AG04450 (cell line): ENCODE measurements at regions not wholly inside any gene's neighbourhood (a gene's known extent, or its start where the extent isn't known, plus 50 kb on each side); places are given as distances from the start of the nearest gene placed in this dataset.
A peak's percentile ranks its signal among the peaks of the same experiment; 100 is the strongest.

Experiments
- CTCF ChIA-PET: fragments of 300-600, 350-600 bp; formaldehyde crosslinking; extraction: SDS; loops from one replicate; lab custom pipeline; 2022; ENCODE audit warnings: antibody characterized with exemption, inconsistent platforms; lab: Charles Lee
- POLR2A ChIA-PET: fragments of 350-600 bp; formaldehyde crosslinking; extraction: SDS; loops from one replicate; lab custom pipeline; 2021; ENCODE audit warnings: antibody characterized with exemption, inconsistent platforms; lab: Yijun Ruan, JAX
- DNase-seq: peaks from one replicate; pipeline ENCODE4 v3.0.0-alpha.2; 2011; ENCODE audit warnings: low read depth, low spot score
- H3K27ac ChIP-seq: one replicate; pipeline ENCODE4 v1.5.1; 2012; ENCODE audit warnings: low read depth, low read length, control low read depth
- H3K27me3 ChIP-seq: one replicate; pipeline ENCODE4 v1.6.0; 2012; ENCODE audit warnings: low read length; ENCODE audit not compliant: control insufficient read depth, insufficient read depth
- H3K4me3 ChIP-seq: 2 replicates; pipeline ENCODE4 v1.5.1; 2011; ENCODE audit warnings: mild to moderate bottlenecking, low read depth, low read length, control low read depth
- H3K9me3 ChIP-seq: 2 replicates; pipeline ENCODE4 v1.5.1; 2012; ENCODE audit warnings: low read length; ENCODE audit not compliant: control insufficient read depth, insufficient read depth
- TF ChIP-seq, protein P1 (sequence below): IDR thresholded peaks from 2 replicates; pipeline ENCODE4 v1.5.1; 2011; ENCODE audit warnings: low read depth, low read length, control low read depth, inconsistent platforms

DNA sequence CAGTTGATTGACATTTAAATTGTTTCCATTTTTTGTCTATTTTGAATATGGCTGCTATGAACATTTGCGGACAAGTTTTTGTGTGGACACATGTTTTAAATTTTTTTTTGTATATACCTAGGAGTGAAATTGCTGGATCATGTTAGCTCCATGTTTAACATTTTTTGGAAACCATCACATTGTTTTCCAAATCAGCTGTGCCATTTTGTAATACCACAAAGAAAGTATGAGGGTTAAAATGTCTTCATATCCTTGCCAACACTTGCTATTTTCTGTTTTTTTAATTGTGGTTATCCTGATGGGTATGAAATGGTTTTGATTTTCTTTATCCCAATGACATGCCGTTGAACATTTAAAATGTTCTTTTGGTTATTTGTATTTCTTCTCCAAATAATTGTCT, 52.1 kb downstream of the CARTPT start:
- POLR2A ChIA-PET: no interaction called here
- no peak overlapping the region for H3K4me3 ChIP-seq
- no peak for DNase-seq
- H3K27me3 ChIP-seq: peaks cover 2% of the 10 kb centered on the region
- H3K27ac ChIP-seq: no peak overlapping the region
- TF ChIP-seq, protein P1, sequence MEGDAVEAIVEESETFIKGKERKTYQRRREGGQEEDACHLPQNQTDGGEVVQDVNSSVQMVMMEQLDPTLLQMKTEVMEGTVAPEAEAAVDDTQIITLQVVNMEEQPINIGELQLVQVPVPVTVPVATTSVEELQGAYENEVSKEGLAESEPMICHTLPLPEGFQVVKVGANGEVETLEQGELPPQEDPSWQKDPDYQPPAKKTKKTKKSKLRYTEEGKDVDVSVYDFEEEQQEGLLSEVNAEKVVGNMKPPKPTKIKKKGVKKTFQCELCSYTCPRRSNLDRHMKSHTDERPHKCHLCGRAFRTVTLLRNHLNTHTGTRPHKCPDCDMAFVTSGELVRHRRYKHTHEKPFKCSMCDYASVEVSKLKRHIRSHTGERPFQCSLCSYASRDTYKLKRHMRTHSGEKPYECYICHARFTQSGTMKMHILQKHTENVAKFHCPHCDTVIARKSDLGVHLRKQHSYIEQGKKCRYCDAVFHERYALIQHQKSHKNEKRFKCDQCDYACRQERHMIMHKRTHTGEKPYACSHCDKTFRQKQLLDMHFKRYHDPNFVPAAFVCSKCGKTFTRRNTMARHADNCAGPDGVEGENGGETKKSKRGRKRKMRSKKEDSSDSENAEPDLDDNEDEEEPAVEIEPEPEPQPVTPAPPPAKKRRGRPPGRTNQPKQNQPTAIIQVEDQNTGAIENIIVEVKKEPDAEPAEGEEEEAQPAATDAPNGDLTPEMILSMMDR: no peak
- H3K9me3 ChIP-seq: no peaks in the 10 kb centered on the region
- CTCF ChIA-PET: no interaction called here

GRCh38 chr5:71778678-71779276, 59.7 kb downstream of the CARTPT start:
- ChIA-PET CTCF (no interaction called here), POLR2A (no interaction called here)
- Histone ChIP-seq H3K9me3 (no peaks in the 10 kb centered on the region), H3K27ac (no peak overlapping the region), H3K4me3 (no peak overlapping the region), H3K27me3 (peaks cover 7% of the 10 kb centered on the region)
- TF ChIP-seq, protein P1: peak; percentile 32; the same call in 1 of the 2 replicates
- DNase-seq: no peak

DNA sequence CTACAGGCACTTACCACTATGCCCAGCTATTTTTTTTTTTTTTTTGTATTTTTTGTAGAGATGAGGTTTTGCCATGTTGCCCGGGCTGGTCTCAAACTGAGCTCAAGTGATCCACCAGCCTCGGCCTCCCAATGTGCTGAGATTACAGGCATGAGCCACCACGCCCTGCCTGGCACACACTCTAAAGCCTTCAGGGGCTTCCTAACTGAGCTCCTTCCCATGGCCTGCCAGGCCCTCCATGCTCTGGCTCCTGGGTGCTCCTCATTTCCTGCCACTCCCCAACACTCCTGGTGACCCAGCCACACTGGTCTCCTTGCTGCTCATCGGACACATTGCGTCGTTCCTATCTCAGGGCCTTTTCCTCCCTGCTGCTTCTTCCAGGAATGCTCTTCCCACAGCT, 61.5 kb downstream of the CARTPT start:
- CTCF ChIA-PET: interaction anchor here (0.7 kb wide), 1 partner anchor 11 kb away, joined by 3 read pairs; no protein-coding TSS in a partner anchor
- no peak overlapping the region for H3K4me3 ChIP-seq
- H3K27me3 ChIP-seq: peaks cover 7% of the 10 kb centered on the region

GRCh38 chr5:71782393-71782770, 63.3 kb downstream of the CARTPT start:
- POLR2A ChIA-PET: interaction anchor here (0.9 kb wide), 1 partner anchor 525 kb away, joined by 3 read pairs; no protein-coding TSS in a partner anchor
- no peak overlapping the region for H3K4me3 ChIP-seq

More for the DNA sequence above, 61.5 kb downstream of the CARTPT start:
- no peaks in the 10 kb centered on the region for H3K9me3 ChIP-seq
- POLR2A ChIA-PET: interaction anchor here (0.7 kb wide), 1 partner anchor 501 kb away, joined by 7 read pairs; no protein-coding TSS in a partner anchor
- TF ChIP-seq, protein P1: no peak
- no peak overlapping the region for H3K27ac ChIP-seq
- no peak for DNase-seq

More at GRCh38 chr5:71782393-71782770, 63.3 kb downstream of the CARTPT start:
- H3K27ac ChIP-seq: no peak overlapping the region
- CTCF ChIA-PET: interaction anchor here (0.6 to 3.6 kb wide), 9 partner anchors 8 to 539 kb away, joined by 3 to 42 read pairs (median 5); partner anchors contain the start of genes MRPS27 and PTCD2
- TF ChIP-seq, protein P1: no peak
- no peak for DNase-seq
- H3K9me3 ChIP-seq: no peaks in the 10 kb centered on the region
- H3K27me3 ChIP-seq: peaks cover 3% of the 10 kb centered on the region
